ENCODE measurements at regions not wholly inside any gene's neighbourhood (a gene's known extent, or its start where the extent isn't known, plus 50 kb on each side); places are given as distances from the start of the nearest gene placed in this dataset.
A peak's percentile ranks its signal among the peaks of the same experiment; 100 is the strongest.

- ATAC-seq, result no peak
- Mint-ChIP-seq H3K9me3 (peaks cover 16% of the 10 kb centered on the region), H3K27ac (no peak overlapping the region), H3K27me3 (peaks cover 0 to 5% of the 10 kb centered on the region in 2 donors), H3K36me3 (peaks cover 5% of the 10 kb centered on the region), H3K4me1 (ENCODE audit: low read depth in 2 of 2) (peaks cover 7 to 12% of the 10 kb centered on the region in 2 donors), H3K4me3 (no peak overlapping the region)
- DNase-seq (ENCODE audit: low spot score), result peak; percentile 39
Observed at GRCh38 chr16:87185983-87186382, 131.2 kb downstream of the C16orf95 start.

GRCh38 chr16:87186446-87186845 lies 130.7 kb downstream of the C16orf95 start:
- H3K4me3 Mint-ChIP-seq, result no peak overlapping the region
- peaks cover 16% of the 10 kb centered on the region for H3K9me3 Mint-ChIP-seq
- peaks cover 7 to 12% of the 10 kb centered on the region in 2 donors for H3K4me1 Mint-ChIP-seq (ENCODE audit: low read depth in 2 of 2)
- H3K27ac Mint-ChIP-seq, result no peak overlapping the region
- ATAC-seq (no peak), DNase-seq (ENCODE audit: low spot score) (peak; percentile 12)
- peaks cover 0 to 5% of the 10 kb centered on the region in 2 donors for H3K27me3 Mint-ChIP-seq
- peaks cover 5% of the 10 kb centered on the region for H3K36me3 Mint-ChIP-seq

GRCh38 chr16:87186876-87187533 lies 130.2 kb downstream of the C16orf95 start:
- Mint-ChIP-seq H3K27ac (no peak overlapping the region), H3K4me1 (ENCODE audit: low read depth in 2 of 2) (peaks cover 7 to 12% of the 10 kb centered on the region in 2 donors), H3K4me3 (no peak overlapping the region), H3K9me3 (peaks cover 16% of the 10 kb centered on the region), H3K36me3 (peaks cover 5% of the 10 kb centered on the region), H3K27me3 (peaks cover 0 to 6% of the 10 kb centered on the region in 2 donors)
- no peak for DNase-seq (ENCODE audit: low spot score)
- no peak for ATAC-seq

GRCh38 chr16:87188104-87188503 lies 129.1 kb downstream of the C16orf95 start:
- Mint-ChIP-seq H3K27me3 (peaks cover 0 to 8% of the 10 kb centered on the region in 2 donors), H3K36me3 (peaks cover 5% of the 10 kb centered on the region), H3K27ac (no peak overlapping the region), H3K4me1 (ENCODE audit: low read depth in 2 of 2) (peaks cover 7 to 12% of the 10 kb centered on the region in 2 donors), H3K4me3 (no peak overlapping the region), H3K9me3 (peaks cover 16% of the 10 kb centered on the region)
- DNase-seq (ENCODE audit: low spot score) (no peak), ATAC-seq (peak in 1 of 2 donors; percentile 5)

- Mint-ChIP-seq H3K4me1 (ENCODE audit: low read depth in 2 of 2) (peaks cover 7 to 12% of the 10 kb centered on the region in 2 donors), H3K36me3 (peaks cover 5% of the 10 kb centered on the region), H3K4me3 (no peak overlapping the region), H3K27me3 (peaks cover 0 to 3% of the 10 kb centered on the region in 2 donors), H3K27ac (no peak overlapping the region), H3K9me3 (peaks cover 16% of the 10 kb centered on the region)
- DNase-seq (ENCODE audit: low spot score), result no peak
- ATAC-seq, result no peak
Observed at GRCh38 chr16:87189426-87189825, 127.8 kb downstream of the C16orf95 start.

- ATAC-seq (no peak), DNase-seq (ENCODE audit: low spot score) (no peak)
- no peak overlapping the region for H3K4me3 Mint-ChIP-seq
- peaks cover 7 to 12% of the 10 kb centered on the region in 2 donors for H3K4me1 Mint-ChIP-seq (ENCODE audit: low read depth in 2 of 2)
- H3K27me3 Mint-ChIP-seq, result peaks cover 0 to 3% of the 10 kb centered on the region in 2 donors
- peaks cover 5% of the 10 kb centered on the region for H3K36me3 Mint-ChIP-seq
- no peak overlapping the region for H3K27ac Mint-ChIP-seq
- H3K9me3 Mint-ChIP-seq, result peaks cover 16% of the 10 kb centered on the region
Observed at GRCh38 chr16:87190288-87191230, 126.6 kb downstream of the C16orf95 start.

- no peak for ATAC-seq
- peaks cover 7% of the 10 kb centered on the region for H3K9me3 Mint-ChIP-seq
- no peak overlapping the region for H3K4me3 Mint-ChIP-seq
- H3K27me3 Mint-ChIP-seq, result peaks cover 0 to 3% of the 10 kb centered on the region in 2 donors
- peaks cover 0 to 6% of the 10 kb centered on the region in 2 donors for H3K4me1 Mint-ChIP-seq (ENCODE audit: low read depth in 2 of 2)
- H3K36me3 Mint-ChIP-seq, result no peaks in the 10 kb centered on the region
- no peak overlapping the region for H3K27ac Mint-ChIP-seq
- DNase-seq (ENCODE audit: low spot score), result no peak
Observed at GRCh38 chr16:87192452-87193073, 124.6 kb downstream of the C16orf95 start.

GRCh38 chr16:87194172-87194571 lies 123.0 kb downstream of the C16orf95 start:
- ATAC-seq (no peak), DNase-seq (ENCODE audit: low spot score) (no peak)
- H3K27ac Mint-ChIP-seq, result no peak overlapping the region
- peaks cover 0 to under 1% of the 10 kb centered on the region in 2 donors for H3K4me1 Mint-ChIP-seq (ENCODE audit: low read depth in 2 of 2)
- H3K27me3 Mint-ChIP-seq, result peaks cover under 1 to 3% of the 10 kb centered on the region in 2 donors
- no peak overlapping the region for H3K4me3 Mint-ChIP-seq
- no peaks in the 10 kb centered on the region for H3K9me3 Mint-ChIP-seq
- no peaks in the 10 kb centered on the region for H3K36me3 Mint-ChIP-seq

- H3K9me3 Mint-ChIP-seq, result no peaks in the 10 kb centered on the region
- H3K36me3 Mint-ChIP-seq, result no peaks in the 10 kb centered on the region
- no peak overlapping the region for H3K27ac Mint-ChIP-seq
- no peak for DNase-seq (ENCODE audit: low spot score)
- peaks cover 4 to 6% of the 10 kb centered on the region in 2 donors for H3K4me1 Mint-ChIP-seq (ENCODE audit: low read depth in 2 of 2)
- H3K27me3 Mint-ChIP-seq, result peaks cover 3 to 6% of the 10 kb centered on the region in 2 donors
- H3K4me3 Mint-ChIP-seq, result no peak overlapping the region
- no peak for ATAC-seq
Observed at GRCh38 chr16:87195161-87195560, 122.0 kb downstream of the C16orf95 start.

- H3K36me3 Mint-ChIP-seq, result no peaks in the 10 kb centered on the region
- peaks cover 4 to 6% of the 10 kb centered on the region in 2 donors for H3K4me1 Mint-ChIP-seq (ENCODE audit: low read depth in 2 of 2)
- no peak overlapping the region for H3K4me3 Mint-ChIP-seq
- no peak overlapping the region for H3K27ac Mint-ChIP-seq
- peaks cover 3 to 6% of the 10 kb centered on the region in 2 donors for H3K27me3 Mint-ChIP-seq
- DNase-seq (ENCODE audit: low spot score), result no peak
- no peaks in the 10 kb centered on the region for H3K9me3 Mint-ChIP-seq
- ATAC-seq, result no peak
Observed at GRCh38 chr16:87196231-87196630, 121.0 kb downstream of the C16orf95 start.

GRCh38 chr16:87196661-87197060 lies 120.5 kb downstream of the C16orf95 start:
- Mint-ChIP-seq H3K27me3 (peaks cover 4 to 6% of the 10 kb centered on the region in 2 donors), H3K27ac (no peak overlapping the region), H3K4me1 (ENCODE audit: low read depth in 2 of 2) (peaks cover 4 to 6% of the 10 kb centered on the region in 2 donors), H3K4me3 (no peak overlapping the region), H3K36me3 (no peaks in the 10 kb centered on the region), H3K9me3 (no peaks in the 10 kb centered on the region)
- ATAC-seq, result no peak
- DNase-seq (ENCODE audit: low spot score), result no peak

- Mint-ChIP-seq H3K36me3 (no peaks in the 10 kb centered on the region), H3K4me3 (no peak overlapping the region), H3K4me1 (ENCODE audit: low read depth in 2 of 2) (peaks cover 6% of the 10 kb centered on the region in 2 donors), H3K27ac (no peak overlapping the region), H3K9me3 (no peaks in the 10 kb centered on the region), H3K27me3 (peaks cover 6 to 8% of the 10 kb centered on the region in 2 donors)
- no peak for ATAC-seq
- DNase-seq (ENCODE audit: low spot score), result no peak
Observed at GRCh38 chr16:87198328-87198832, 118.8 kb downstream of the C16orf95 start.

GRCh38 chr16:87198881-87199280 lies 118.3 kb downstream of the C16orf95 start:
- Mint-ChIP-seq H3K4me3 (no peak overlapping the region), H3K27me3 (peaks cover 9 to 10% of the 10 kb centered on the region in 2 donors), H3K36me3 (no peaks in the 10 kb centered on the region), H3K9me3 (no peaks in the 10 kb centered on the region), H3K27ac (no peak overlapping the region), H3K4me1 (ENCODE audit: low read depth in 2 of 2) (peaks cover 6% of the 10 kb centered on the region in 2 donors)
- DNase-seq (ENCODE audit: low spot score) (no peak), ATAC-seq (no peak)

Data from natural killer cell treated with Interleukin-12 subunit alpha and Interleukin-12 subunit beta and Interleukin-15 and Interleukin-18, amount 100 ng/mL, for 72 hours (primary cell).